ENCODE measurements at regions not wholly inside any gene's neighbourhood (a gene's known extent, or its start where the extent isn't known, plus 50 kb on each side); places are given as distances from the start of the nearest gene placed in this dataset.
"Not testable (repeated sequence)": the region's sequence is repeated elsewhere in the genome, so short reads cannot be mapped to it uniquely, and the experiment has no call there.

GRCh38 chr17:5898406-5898805, 171.8 kb upstream of the WSCD1 start:
- no peak for DNase-seq (ENCODE audit: low read depth in 2 of 2)

GRCh38 chr17:5899496-5900195, 170.5 kb upstream of the WSCD1 start:
- DNase-seq (ENCODE audit: low read depth in 2 of 2) = no peak

GRCh38 chr17:5901731-5902130, 168.4 kb upstream of the WSCD1 start:
- no peak for DNase-seq (ENCODE audit: low read depth in 2 of 2)

GRCh38 chr17:5902181-5903140, 167.7 kb upstream of the WSCD1 start:
- DNase-seq (ENCODE audit: low read depth in 2 of 2) = no peak

- DNase-seq (ENCODE audit: low read depth in 2 of 2) = no peak
Measured at GRCh38 chr17:5911919-5912318, 158.3 kb upstream of the WSCD1 start.

- DNase-seq (ENCODE audit: low read depth in 2 of 2) = no peak
Measured at GRCh38 chr17:5913032-5913531, 157.1 kb upstream of the WSCD1 start.

GRCh38 chr17:5913641-5914040, 156.5 kb upstream of the WSCD1 start:
- DNase-seq (ENCODE audit: low read depth in 2 of 2) = no peak

GRCh38 chr17:5915337-5915736, 154.8 kb upstream of the WSCD1 start:
- no peak for DNase-seq (ENCODE audit: low read depth in 2 of 2)

GRCh38 chr17:5919089-5919488, 151.1 kb upstream of the WSCD1 start:
- no peak for DNase-seq (ENCODE audit: low read depth in 2 of 2)

GRCh38 chr17:5921512-5922282, 148.5 kb upstream of the WSCD1 start:
- no peak for DNase-seq (ENCODE audit: low read depth in 2 of 2)

GRCh38 chr17:5922476-5922875, 147.7 kb upstream of the WSCD1 start:
- DNase-seq (ENCODE audit: low read depth in 2 of 2) = no peak

GRCh38 chr17:5929721-5930120, 140.5 kb upstream of the WSCD1 start:
- DNase-seq (ENCODE audit: low read depth in 2 of 2) = no peak

- DNase-seq (ENCODE audit: low read depth in 2 of 2) = not testable (repeated sequence)
Measured at GRCh38 chr17:5930555-5930954, 139.6 kb upstream of the WSCD1 start.

GRCh38 chr17:5931616-5932015, 138.6 kb upstream of the WSCD1 start:
- DNase-seq (ENCODE audit: low read depth in 2 of 2) = no peak

- DNase-seq (ENCODE audit: low read depth in 2 of 2) = no peak
Measured at GRCh38 chr17:5933430-5933829, 136.7 kb upstream of the WSCD1 start.

GRCh38 chr17:5941258-5941657, 128.9 kb upstream of the WSCD1 start:
- DNase-seq (ENCODE audit: low read depth in 2 of 2) = no peak

GRCh38 chr17:5942687-5943086, 127.5 kb upstream of the WSCD1 start:
- DNase-seq (ENCODE audit: low read depth in 2 of 2) = no peak

GRCh38 chr17:5943232-5943631, 126.9 kb upstream of the WSCD1 start:
- DNase-seq (ENCODE audit: low read depth in 2 of 2) = no peak

GRCh38 chr17:5943982-5944381, 126.2 kb upstream of the WSCD1 start:
- no peak for DNase-seq (ENCODE audit: low read depth in 2 of 2)

- DNase-seq (ENCODE audit: low read depth in 2 of 2) = no peak
Measured at GRCh38 chr17:5947701-5948180, 122.4 kb upstream of the WSCD1 start.

- DNase-seq (ENCODE audit: low read depth in 2 of 2) = no peak
Measured at GRCh38 chr17:5948811-5949210, 121.4 kb upstream of the WSCD1 start.

- DNase-seq (ENCODE audit: low read depth in 2 of 2) = no peak
Measured at GRCh38 chr17:5950878-5951277, 119.3 kb upstream of the WSCD1 start.
